Left ventricle myocardium inferior (tissue), 1 donor: ENCODE measurements at regions not wholly inside any gene's neighbourhood (a gene's known extent, or its start where the extent isn't known, plus 50 kb on each side); places are given as distances from the start of the nearest gene placed in this dataset.

Experiments
- DNase-seq: peaks from one replicate; pipeline ENCODE4 v3.0.0-alpha.2; 2020
- H3K27ac ChIP-seq: fragments of 200-600 bp; replicated peaks from 2 replicates; pipeline ENCODE4 v1.8.0; 2021
- H3K27me3 ChIP-seq: fragments of 200-600 bp; 2 replicates; pipeline ENCODE4 v1.8.0; 2021; ENCODE audit warnings: low read depth
- H3K36me3 ChIP-seq: fragments of 200-600 bp; 2 replicates; pipeline ENCODE4 v1.8.0; 2021
- H3K4me1 ChIP-seq: fragments of 200-600 bp; 2 replicates; pipeline ENCODE4 v1.8.0; 2021
- H3K4me3 ChIP-seq: fragments of 200-600 bp; 2 replicates; pipeline ENCODE4 v1.8.0; 2021; ENCODE audit warnings: mild to moderate bottlenecking, moderate library complexity
- H3K9me3 ChIP-seq: fragments of 200-600 bp; replicated peaks from 2 replicates; pipeline ENCODE4 v1.8.0; 2021
- CTCF ChIP-seq: fragments of 200-600 bp; IDR thresholded peaks from 2 replicates; pipeline ENCODE4 v1.8.0; 2021; ENCODE audit warnings: antibody characterized with exemption, mild to moderate bottlenecking, borderline replicate concordance
- intact Hi-C: fragments of 100-400 bp; cut with micrococcal nuclease; formaldehyde crosslinking; loops from one replicate; pipeline ENCODE4 v1.11.0; 2022
- donor health status: DM: no; HTN: yes; CAD: no; lungs with severe emphysema.

GRCh38 chr4:29521281-29521680, 1198.9 kb upstream of the PCDH7 start:
- peaks cover 21% of the 10 kb centered on the region for H3K9me3 ChIP-seq
- no peaks in the 10 kb centered on the region for H3K4me1 ChIP-seq
- no peaks in the 10 kb centered on the region for H3K36me3 ChIP-seq
- no peak for DNase-seq
- H3K4me3 ChIP-seq: no peak overlapping the region
- intact Hi-C loops: no loop called here
- no peak for TF ChIP-seq CTCF
- H3K27ac ChIP-seq: no peak overlapping the region
- no peaks in the 10 kb centered on the region for H3K27me3 ChIP-seq

- Histone ChIP-seq H3K27ac (no peak overlapping the region), H3K4me1 (no peaks in the 10 kb centered on the region), H3K4me3 (no peak overlapping the region), H3K36me3 (no peaks in the 10 kb centered on the region), H3K9me3 (peaks cover 5% of the 10 kb centered on the region), H3K27me3 (no peaks in the 10 kb centered on the region)
- no peak for TF ChIP-seq CTCF
- no peak for DNase-seq
- intact Hi-C loops: no loop called here
Measured at GRCh38 chr4:29536745-29537144, 1183.4 kb upstream of the PCDH7 start.

- intact Hi-C loops: no loop called here
- Histone ChIP-seq H3K4me3 (no peak overlapping the region), H3K4me1 (no peaks in the 10 kb centered on the region), H3K27me3 (no peaks in the 10 kb centered on the region), H3K9me3 (peaks cover 22% of the 10 kb centered on the region), H3K27ac (no peak overlapping the region), H3K36me3 (no peaks in the 10 kb centered on the region)
- no peak for DNase-seq
- no peak for TF ChIP-seq CTCF
Measured at GRCh38 chr4:29538889-29539646, 1181.1 kb upstream of the PCDH7 start.

- no peak overlapping the region for H3K27ac ChIP-seq
- no peak overlapping the region for H3K4me3 ChIP-seq
- DNase-seq: no peak
- intact Hi-C loops: no loop called here
- H3K27me3 ChIP-seq: no peaks in the 10 kb centered on the region
- H3K9me3 ChIP-seq: peaks cover 22% of the 10 kb centered on the region
- no peak for TF ChIP-seq CTCF
- H3K4me1 ChIP-seq: no peaks in the 10 kb centered on the region
- H3K36me3 ChIP-seq: no peaks in the 10 kb centered on the region
Measured at GRCh38 chr4:29540439-29541102, 1179.6 kb upstream of the PCDH7 start.

- no peak for TF ChIP-seq CTCF
- Histone ChIP-seq H3K4me3 (no peak overlapping the region), H3K9me3 (peaks cover 22% of the 10 kb centered on the region), H3K27ac (no peak overlapping the region), H3K36me3 (no peaks in the 10 kb centered on the region), H3K4me1 (no peaks in the 10 kb centered on the region), H3K27me3 (no peaks in the 10 kb centered on the region)
- intact Hi-C loops: no loop called here
- DNase-seq: no peak
Measured at GRCh38 chr4:29541757-29542156, 1178.4 kb upstream of the PCDH7 start.
